OCI-LY3 (cell line): ENCODE measurements at regions not wholly inside any gene's neighbourhood (a gene's known extent, or its start where the extent isn't known, plus 50 kb on each side); places are given as distances from the start of the nearest gene placed in this dataset.
A peak's percentile ranks its signal among the peaks of the same experiment; 100 is the strongest.

Experiments used
- H2AFZ ChIP-seq: fragments of 200-600, 300-600 bp; shearing (Covaris generic); 2 replicates; pipeline ENCODE4 v1.6.0; 2014; ENCODE audit warnings: antibody characterized with exemption, low read depth, low read length
- H3K27ac ChIP-seq: fragments of 200-600, 300-600 bp; sonication (generic); 2 replicates; pipeline ENCODE4 v1.5.1; 2014; ENCODE audit warnings: mild to moderate bottlenecking, low read length, moderate library complexity, mixed read lengths
- H3K27me3 ChIP-seq: fragments of 200-600, 300-600 bp; sonication (generic); 2 replicates; pipeline ENCODE4 v1.6.1; 2014; ENCODE audit warnings: low read depth, low read length, mixed read lengths
- H3K36me3 ChIP-seq: fragments of 200-600, 300-600 bp; sonication (generic); replicated peaks from 2 replicates; pipeline ENCODE3; 2014; ENCODE audit warnings: low read depth, low read length, mixed read lengths
- H3K4me1 ChIP-seq: fragments of 300-600, 200-600 bp; sonication (generic); 2 replicates; pipeline ENCODE4 v1.6.1; 2014; ENCODE audit warnings: low read length, mixed read lengths
- H3K4me2 ChIP-seq: fragments of 200-600, 300-600 bp; sonication (generic); 2 replicates; pipeline ENCODE4 v1.6.1; 2014; ENCODE audit warnings: low read length, mixed read lengths
- H3K4me3 ChIP-seq: fragments of 300-600, 200-600 bp; sonication (generic); 2 replicates; pipeline ENCODE4 v1.5.1; 2014; ENCODE audit warnings: antibody characterized with exemption, mild to moderate bottlenecking, low read length, moderate library complexity
- H3K79me2 ChIP-seq: fragments of 300-600, 200-600 bp; shearing (Covaris generic); 2 replicates; pipeline ENCODE4 v1.6.1; 2014; ENCODE audit warnings: mild to moderate bottlenecking, low read length, mixed read lengths
- H3K9ac ChIP-seq: fragments of 300-600, 200-600 bp; shearing (Covaris generic); 2 replicates; pipeline ENCODE4 v1.6.0; 2014; ENCODE audit warnings: mild to moderate bottlenecking, low read length, moderate library complexity
- H3K9me3 ChIP-seq: fragments of 200-600, 300-600 bp; shearing (Covaris generic); 2 replicates; pipeline ENCODE4 v1.6.1; 2014; ENCODE audit warnings: low read length, mixed read lengths; ENCODE audit not compliant: insufficient read depth
- H4K20me1 ChIP-seq: fragments of 200-600, 300-600 bp; sonication (generic); 2 replicates; pipeline ENCODE4 v1.6.1; 2016; ENCODE audit warnings: low read length, mixed read lengths; ENCODE audit not compliant: insufficient read depth
- EZH2phosphoT487 ChIP-seq: fragments of 200-600 bp; shearing (Covaris generic); IDR thresholded peaks from 2 replicates; pipeline ENCODE4 v1.6.1; 2018; ENCODE audit warnings: antibody characterized with exemption, mixed run types, low read depth
- TF ChIP-seq, protein P1 (sequence below): fragments of 200-600, 300-600 bp; sonication (generic); IDR thresholded peaks from 2 replicates; pipeline ENCODE4 v1.5.1; 2014; ENCODE audit warnings: antibody characterized with exemption, low read length, low read depth

DNA sequence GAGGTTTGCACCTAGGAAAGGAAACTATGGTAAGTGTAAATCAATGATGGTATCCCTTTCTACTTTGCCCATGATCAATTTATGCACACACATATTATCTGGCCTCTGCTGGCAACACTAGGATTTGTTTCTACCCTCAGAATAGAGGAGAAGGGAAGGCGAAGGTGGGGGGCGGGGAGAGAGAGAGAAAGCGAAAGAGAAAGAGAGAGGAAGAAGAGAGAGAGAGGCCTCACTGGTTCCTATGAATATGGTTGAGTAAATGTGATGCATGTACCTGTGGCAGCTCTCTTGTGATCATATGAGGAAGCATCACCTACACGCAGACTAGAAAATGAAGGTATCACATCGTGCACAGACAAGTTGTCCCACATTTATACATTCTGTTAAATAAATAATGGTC is 882.0 kb upstream of the SLITRK6 start:
- peak overlapping the region; percentile 72 for H2AFZ ChIP-seq
- H3K4me1 ChIP-seq, result no peaks in the 10 kb centered on the region
- peak overlapping the region; percentile 18; the same call in 1 of the 2 replicates for H3K4me2 ChIP-seq
- H3K27ac ChIP-seq, result no peak overlapping the region
- TF ChIP-seq, protein P1, sequence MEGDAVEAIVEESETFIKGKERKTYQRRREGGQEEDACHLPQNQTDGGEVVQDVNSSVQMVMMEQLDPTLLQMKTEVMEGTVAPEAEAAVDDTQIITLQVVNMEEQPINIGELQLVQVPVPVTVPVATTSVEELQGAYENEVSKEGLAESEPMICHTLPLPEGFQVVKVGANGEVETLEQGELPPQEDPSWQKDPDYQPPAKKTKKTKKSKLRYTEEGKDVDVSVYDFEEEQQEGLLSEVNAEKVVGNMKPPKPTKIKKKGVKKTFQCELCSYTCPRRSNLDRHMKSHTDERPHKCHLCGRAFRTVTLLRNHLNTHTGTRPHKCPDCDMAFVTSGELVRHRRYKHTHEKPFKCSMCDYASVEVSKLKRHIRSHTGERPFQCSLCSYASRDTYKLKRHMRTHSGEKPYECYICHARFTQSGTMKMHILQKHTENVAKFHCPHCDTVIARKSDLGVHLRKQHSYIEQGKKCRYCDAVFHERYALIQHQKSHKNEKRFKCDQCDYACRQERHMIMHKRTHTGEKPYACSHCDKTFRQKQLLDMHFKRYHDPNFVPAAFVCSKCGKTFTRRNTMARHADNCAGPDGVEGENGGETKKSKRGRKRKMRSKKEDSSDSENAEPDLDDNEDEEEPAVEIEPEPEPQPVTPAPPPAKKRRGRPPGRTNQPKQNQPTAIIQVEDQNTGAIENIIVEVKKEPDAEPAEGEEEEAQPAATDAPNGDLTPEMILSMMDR, result no peak
- no peak for TF ChIP-seq EZH2phosphoT487
- no peak overlapping the region for H3K9ac ChIP-seq
- H3K27me3 ChIP-seq, result no peaks in the 10 kb centered on the region
- no peaks in the 10 kb centered on the region for H3K36me3 ChIP-seq
- H3K9me3 ChIP-seq, result no peaks in the 10 kb centered on the region
- H3K79me2 ChIP-seq, result no peaks in the 10 kb centered on the region
- H3K4me3 ChIP-seq, result no peak overlapping the region
- H4K20me1 ChIP-seq, result no peaks in the 10 kb centered on the region

DNA sequence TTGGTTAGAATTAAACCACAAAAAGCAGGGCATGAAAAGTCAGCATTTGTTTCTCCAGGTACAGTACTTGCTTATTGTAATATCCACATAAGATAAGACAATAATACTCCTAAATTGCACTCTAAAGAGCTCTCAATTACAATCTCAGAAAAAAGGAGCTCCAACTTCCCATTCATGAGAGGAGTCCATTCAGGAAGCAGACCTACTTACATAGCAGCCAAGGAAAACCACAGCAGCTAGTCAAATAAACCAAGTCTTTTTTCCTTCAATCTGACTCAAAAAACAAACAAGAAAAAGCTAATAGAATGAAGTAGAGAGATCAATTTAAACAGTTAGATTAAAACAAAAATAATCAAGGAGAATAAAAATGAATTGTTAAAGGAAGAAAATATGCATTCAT is 885.2 kb upstream of the SLITRK6 start:
- no peak overlapping the region for H3K27ac ChIP-seq
- H3K79me2 ChIP-seq, result no peaks in the 10 kb centered on the region
- no peak overlapping the region for H3K9ac ChIP-seq
- H3K4me3 ChIP-seq, result no peak overlapping the region
- no peaks in the 10 kb centered on the region for H3K36me3 ChIP-seq
- H3K4me1 ChIP-seq, result no peaks in the 10 kb centered on the region
- H4K20me1 ChIP-seq, result no peaks in the 10 kb centered on the region
- no peak overlapping the region for H2AFZ ChIP-seq
- H3K9me3 ChIP-seq, result no peaks in the 10 kb centered on the region
- H3K4me2 ChIP-seq, result no peak overlapping the region
- no peak for TF ChIP-seq EZH2phosphoT487
- TF ChIP-seq, protein P1, result no peak
- no peaks in the 10 kb centered on the region for H3K27me3 ChIP-seq

DNA sequence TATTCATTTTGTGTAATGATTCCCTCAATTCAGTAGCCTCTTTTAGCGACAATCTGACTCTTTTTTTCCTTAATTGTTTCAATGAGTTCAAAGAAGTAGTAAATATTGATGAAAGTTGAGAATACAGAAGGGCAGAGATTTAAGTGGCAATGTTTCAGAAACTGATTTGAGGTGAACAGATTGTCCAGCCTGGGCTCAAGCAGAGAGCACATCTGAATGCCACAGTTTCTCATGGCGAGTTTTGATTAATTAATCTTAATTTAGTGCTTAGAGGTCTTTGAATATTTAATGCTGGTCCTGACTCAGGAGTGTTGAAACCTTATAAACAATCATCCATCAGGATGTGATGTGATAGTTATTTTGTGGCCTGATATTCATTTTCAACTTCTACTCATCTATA is 890.7 kb upstream of the SLITRK6 start:
- Histone ChIP-seq H3K27ac (no peak overlapping the region), H3K36me3 (peaks cover 3% of the 10 kb centered on the region), H3K9ac (no peak overlapping the region), H4K20me1 (no peaks in the 10 kb centered on the region), H3K9me3 (no peaks in the 10 kb centered on the region), H3K79me2 (no peaks in the 10 kb centered on the region), H3K4me3 (no peak overlapping the region), H3K4me1 (no peaks in the 10 kb centered on the region), H2AFZ (no peak overlapping the region), H3K4me2 (no peak overlapping the region), H3K27me3 (no peaks in the 10 kb centered on the region)
- TF ChIP-seq EZH2phosphoT487, result no peak
- TF ChIP-seq, protein P1, result no peak

DNA sequence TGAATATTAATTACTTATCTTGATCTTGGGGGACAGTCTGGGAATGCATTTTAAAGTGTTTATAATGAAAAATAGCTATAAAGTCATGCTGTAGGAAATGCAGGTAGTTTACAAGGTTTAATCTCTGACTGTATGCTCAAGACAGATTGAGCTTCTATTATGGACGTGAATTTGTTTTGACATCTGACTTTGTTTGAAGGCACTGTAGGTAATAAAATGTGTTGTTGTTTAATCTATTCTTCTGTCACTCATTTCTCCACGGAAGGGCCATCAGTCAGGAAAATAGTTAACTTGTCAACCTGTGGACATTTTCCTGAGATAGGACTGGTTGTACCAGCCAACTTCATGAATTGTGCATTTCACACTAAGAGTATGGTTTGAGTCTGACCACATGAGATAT is 893.1 kb upstream of the SLITRK6 start:
- Histone ChIP-seq H3K36me3 (peaks cover 3% of the 10 kb centered on the region), H3K4me2 (no peak overlapping the region), H3K9me3 (no peaks in the 10 kb centered on the region), H3K4me1 (no peaks in the 10 kb centered on the region), H3K27ac (no peak overlapping the region), H3K9ac (no peak overlapping the region), H2AFZ (no peak overlapping the region), H3K79me2 (no peaks in the 10 kb centered on the region), H3K27me3 (no peaks in the 10 kb centered on the region), H3K4me3 (no peak overlapping the region), H4K20me1 (no peaks in the 10 kb centered on the region)
- TF ChIP-seq, protein P1, result no peak
- no peak for TF ChIP-seq EZH2phosphoT487
